Suprapubic skin (tissue), 4 donors: ENCODE measurements at regions not wholly inside any gene's neighbourhood (a gene's known extent, or its start where the extent isn't known, plus 50 kb on each side); places are given as distances from the start of the nearest gene placed in this dataset.

ENCODE experiments used
- DNase-seq, 2 donors: peaks; one replicate each; pipeline ENCODE4 v3.0.0-alpha.2; 2019; ENCODE audit warnings: low spot score in 2 of 2
- H3K27ac ChIP-seq: fragments of 200-600 bp; sonication (generic); one replicate; pipeline ENCODE4 v1.5.1; 2019
- H3K27me3 ChIP-seq: fragments of 200-600 bp; sonication (generic); one replicate; pipeline ENCODE4 v1.5.1; 2019
- H3K36me3 ChIP-seq: fragments of 200-600 bp; sonication (generic); one replicate; pipeline ENCODE4 v1.5.1; 2019
- H3K4me1 ChIP-seq: fragments of 200-600 bp; sonication (generic); one replicate; pipeline ENCODE4 v1.5.1; 2019
- H3K4me3 ChIP-seq: fragments of 200-600 bp; sonication (generic); one replicate; pipeline ENCODE4 v1.5.1; 2019; ENCODE audit warnings: mild to moderate bottlenecking
- H3K9me3 ChIP-seq: fragments of 200-600 bp; sonication (generic); one replicate; pipeline ENCODE4 v1.5.1; 2019
- CTCF ChIP-seq, 2 donors: fragments of 200-600 bp in 1 of 2; fragments of 450-650 bp in 1 of 2; sonication (generic) in 1 of 2; IDR thresholded peaks; one replicate each; pipeline ENCODE4 v1.5.1; 2016 to 2019; ENCODE audit warnings: antibody characterized with exemption in 2 of 2, mild to moderate bottlenecking in 1 of 2, moderate library complexity in 1 of 2
- EP300 ChIP-seq: sonication (generic); formaldehyde crosslinking; IDR thresholded peaks from one replicate; pipeline ENCODE4 v1.6.1; 2017; ENCODE audit warnings: antibody characterized with exemption
- POLR2A ChIP-seq, 2 donors: fragments of 450-650 bp; IDR thresholded peaks; one replicate each; pipeline ENCODE4 v1.6.1; 2017; ENCODE audit warnings: antibody characterized with exemption in 2 of 2, mild to moderate bottlenecking in 2 of 2, moderate library complexity in 2 of 2
- POLR2AphosphoS5 ChIP-seq, 3 donors: sonication (generic); formaldehyde crosslinking; IDR thresholded peaks; one replicate each; pipeline ENCODE4 v1.6.1; 2017; ENCODE audit warnings: antibody characterized with exemption in 3 of 3
- WGBS: methylation state at CpG from one replicate; pipeline ENCODE4 v1.1.5; 2018; 5-methylcytosine and 5-hydroxymethylcytosine counted together

GRCh38 chr10:7090529-7090928 lies 320.3 kb downstream of the SFMBT2 start:
- no peak for DNase-seq
- Histone ChIP-seq H3K27me3 (no peaks in the 10 kb centered on the region), H3K4me3 (no peak overlapping the region), H3K27ac (no peak overlapping the region), H3K36me3 (no peaks in the 10 kb centered on the region), H3K4me1 (no peaks in the 10 kb centered on the region), H3K9me3 (no peaks in the 10 kb centered on the region)
- WGBS = 49% methylated on average over 5 of the region's 5 CpGs
- TF ChIP-seq CTCF (IDR thresholded peaks at IDR 0.05) (no peak), POLR2AphosphoS5 (IDR thresholded peaks at IDR 0.05) (no peak), EP300 (no peak), POLR2A (IDR thresholded peaks at IDR 0.05) (no peak)

GRCh38 chr10:7085913-7086589 lies 324.8 kb downstream of the SFMBT2 start:
- WGBS = 73% methylated on average over 14 of the region's 14 CpGs
- TF ChIP-seq POLR2AphosphoS5 (IDR thresholded peaks at IDR 0.05) (no peak), POLR2A (IDR thresholded peaks at IDR 0.05) (no peak), EP300 (no peak)
- H3K4me1 ChIP-seq = no peaks in the 10 kb centered on the region
- no peak for DNase-seq
- no peak overlapping the region for H3K27ac ChIP-seq
- H3K27me3 ChIP-seq = peaks cover 4% of the 10 kb centered on the region
- H3K9me3 ChIP-seq = no peaks in the 10 kb centered on the region
- H3K4me3 ChIP-seq = no peak overlapping the region
- H3K36me3 ChIP-seq = no peaks in the 10 kb centered on the region

GRCh38 chr10:7085147-7085912 lies 325.5 kb downstream of the SFMBT2 start:
- TF ChIP-seq POLR2A (IDR thresholded peaks at IDR 0.05) = no peak
- no peak for TF ChIP-seq POLR2AphosphoS5 (IDR thresholded peaks at IDR 0.05)
- no peak for TF ChIP-seq EP300
- TF ChIP-seq CTCF (IDR thresholded peaks at IDR 0.05) = no peak
- H3K4me3 ChIP-seq = no peak overlapping the region

GRCh38 chr10:7084280-7085005 lies 326.4 kb downstream of the SFMBT2 start:
- no peak overlapping the region for H3K4me3 ChIP-seq
- no peak for TF ChIP-seq POLR2A (IDR thresholded peaks at IDR 0.05)
- no peak for TF ChIP-seq CTCF (IDR thresholded peaks at IDR 0.05)
- TF ChIP-seq EP300 = no peak
- no peak for TF ChIP-seq POLR2AphosphoS5 (IDR thresholded peaks at IDR 0.05)
- H3K27ac ChIP-seq = no peak overlapping the region
- H3K36me3 ChIP-seq = no peaks in the 10 kb centered on the region
- H3K27me3 ChIP-seq = peaks cover 7% of the 10 kb centered on the region
- no peak for DNase-seq
- WGBS = 74% methylated on average over 9 of the region's 9 CpGs
- no peaks in the 10 kb centered on the region for H3K9me3 ChIP-seq
- no peaks in the 10 kb centered on the region for H3K4me1 ChIP-seq

More at GRCh38 chr10:7085147-7085912, 325.5 kb downstream of the SFMBT2 start:
- no peaks in the 10 kb centered on the region for H3K36me3 ChIP-seq
- H3K9me3 ChIP-seq = no peaks in the 10 kb centered on the region
- DNase-seq = no peak
- WGBS = 61% methylated on average over 10 of the region's 10 CpGs
- peaks cover 7% of the 10 kb centered on the region for H3K27me3 ChIP-seq
- no peaks in the 10 kb centered on the region for H3K4me1 ChIP-seq
- no peak overlapping the region for H3K27ac ChIP-seq

GRCh38 chr10:7082967-7083366 lies 327.9 kb downstream of the SFMBT2 start:
- Histone ChIP-seq H3K4me3 (no peak overlapping the region), H3K4me1 (no peaks in the 10 kb centered on the region), H3K9me3 (no peaks in the 10 kb centered on the region), H3K36me3 (no peaks in the 10 kb centered on the region), H3K27ac (no peak overlapping the region), H3K27me3 (peaks cover 7% of the 10 kb centered on the region)
- WGBS = 63% methylated on average over 4 of the region's 4 CpGs
- no peak for DNase-seq
- no peak for TF ChIP-seq CTCF (IDR thresholded peaks at IDR 0.05)
- no peak for TF ChIP-seq EP300
- TF ChIP-seq POLR2AphosphoS5 (IDR thresholded peaks at IDR 0.05) = no peak
- no peak for TF ChIP-seq POLR2A (IDR thresholded peaks at IDR 0.05)
